GM12878 (cell line): ENCODE measurements at regions not wholly inside any gene's neighbourhood (a gene's known extent, or its start where the extent isn't known, plus 50 kb on each side); places are given as distances from the start of the nearest gene placed in this dataset.

Source experiments
- ATAC-seq: fragments of 200-7000 bp; cut with Tn5 transposase; 3 replicates; pipeline ENCODE4 v1.9.1; 2020; ENCODE audit warnings: mild to moderate bottlenecking, moderate library complexity
- BruUV-seq: library from RNA; stranded (reverse); fragments of 400-500 nt; replicated peaks from 2 replicates; lab custom pipeline; 2021; lab: Mats Ljungman, UMichigan
- CTCF ChIA-PET: fragments of 300-600 bp; sonication (Branson Sonifier 250); formaldehyde crosslinking; extraction: SDS; loops from one replicate; lab custom pipeline; 2021; ENCODE audit warnings: inconsistent platforms; lab: Yijun Ruan, JAX
- POLR2A ChIA-PET: fragments of 350-600 bp; formaldehyde crosslinking; extraction: SDS; loops from one replicate; lab custom pipeline; 2021; ENCODE audit warnings: inconsistent platforms; lab: Charles Lee
- RAD21 ChIA-PET: fragments of 300-600 bp; sonication (Branson Sonifier 250); formaldehyde crosslinking; loops from one replicate; lab custom pipeline; 2023; ENCODE audit warnings: antibody characterized with exemption; ENCODE audit not compliant: unreplicated experiment; lab: Charles Lee
- SMC1A ChIA-PET: fragments of 300-600 bp; sonication (Branson Sonifier 250); formaldehyde crosslinking; loops from one replicate; lab custom pipeline; 2023; ENCODE audit not compliant: unreplicated experiment, uncharacterized antibody; lab: Charles Lee
- DNase-seq: peaks from one replicate; pipeline ENCODE4 v3.0.0-alpha.2; 2011; ENCODE audit warnings: low read depth, low spot score
- FAIRE-seq: peaks from 3 replicates; lab custom pipeline; 2011; peaks lifted over from hg19 to GRCh38; lab: Jason Lieb, UNC
- H2AFZ ChIP-seq: 2 replicates; pipeline ENCODE4 v1.6.0; 2011; ENCODE audit warnings: low read depth, low read length, control low read depth; ENCODE audit not compliant: control insufficient read depth
- H3K27ac ChIP-seq: 2 replicates; pipeline ENCODE4 v1.5.1; 2011; ENCODE audit warnings: control low read depth; ENCODE audit not compliant: control insufficient read depth, insufficient read depth
- H3K27me3 ChIP-seq, 2 experiments: replicated peaks in 1 of 2; 2 replicates each; pipeline versions ENCODE4 v1.6.0 to v1.6.1; 2011; ENCODE audit warnings: low read length in 1 of 2; ENCODE audit not compliant: control insufficient read depth in 2 of 2, insufficient read depth in 2 of 2
- H3K36me3 ChIP-seq, 2 experiments: 2 replicates each; pipeline ENCODE4 v1.5.1; 2011; ENCODE audit warnings: low read length in 1 of 2; ENCODE audit not compliant: control insufficient read depth in 2 of 2, insufficient read depth in 2 of 2
- H3K4me1 ChIP-seq: 2 replicates; pipeline ENCODE4 v1.6.1; 2011; ENCODE audit warnings: mild to moderate bottlenecking, low read length, moderate library complexity, mixed read lengths; ENCODE audit not compliant: control insufficient read depth, insufficient read depth
- H3K4me2 ChIP-seq: 2 replicates; pipeline ENCODE4 v1.6.0; 2011; ENCODE audit warnings: control low read depth; ENCODE audit not compliant: control insufficient read depth, insufficient read depth
- H3K4me3 ChIP-seq: fragments of 200-600 bp; sonication (generic); 2 replicates; pipeline ENCODE4 v1.5.1; 2016
- H3K79me2 ChIP-seq: 2 replicates; pipeline ENCODE4 v1.6.0; 2011; ENCODE audit warnings: low read length; ENCODE audit not compliant: control insufficient read depth, insufficient read depth
- H3K9ac ChIP-seq: 2 replicates; pipeline ENCODE4 v1.8.0; 2011; ENCODE audit warnings: low read length, control low read depth, mixed read lengths; ENCODE audit not compliant: control insufficient read depth, insufficient read depth
- H3K9me3 ChIP-seq: replicated peaks from 3 replicates; pipeline ENCODE4 v1.5.1; 2011; ENCODE audit warnings: mild to moderate bottlenecking, low read length; ENCODE audit not compliant: control insufficient read depth, insufficient read depth
- H4K20me1 ChIP-seq: 2 replicates; pipeline ENCODE4 v1.6.0; 2011; ENCODE audit not compliant: control insufficient read depth, insufficient read depth
- ASH2L ChIP-seq: fragments of 300-600, 200-600 bp; sonication (generic); IDR thresholded peaks from 2 replicates; pipeline ENCODE4 v1.6.1; 2017; ENCODE audit warnings: low read depth, mild to moderate bottlenecking, borderline replicate concordance
- BACH1 ChIP-seq: fragments of 450-650 bp; IDR thresholded peaks from 2 replicates; pipeline ENCODE4 v1.6.1; 2017; ENCODE audit warnings: mild to moderate bottlenecking, borderline replicate concordance
- BCL3 ChIP-seq: IDR thresholded peaks from 2 replicates; pipeline ENCODE4 v1.6.1; 2011; ENCODE audit warnings: borderline replicate concordance, low read depth, mild to moderate bottlenecking, moderate library complexity, low read length; ENCODE audit not compliant: insufficient read depth, poor library complexity, severe bottlenecking
- CBFB ChIP-seq: IDR thresholded peaks from 2 replicates; pipeline ENCODE4 v1.6.1; 2016; ENCODE audit warnings: antibody characterized with exemption, low read depth
- CHD2 ChIP-seq: IDR thresholded peaks from 2 replicates; pipeline ENCODE4 v1.6.1; 2011; ENCODE audit warnings: low read depth, low read length, improper control_type of control experiment, borderline replicate concordance
- CREB1 ChIP-seq: IDR thresholded peaks from 2 replicates; pipeline ENCODE4 v1.6.1; 2012; ENCODE audit warnings: low read depth, mild to moderate bottlenecking, inconsistent platforms
- E2F4 ChIP-seq: IDR thresholded peaks from 2 replicates; pipeline ENCODE4 v1.6.1; 2012; ENCODE audit warnings: low read depth, low read length, improper control_type of control experiment
- JUNB ChIP-seq: IDR thresholded peaks from 2 replicates; pipeline ENCODE4 v1.6.1; 2016; ENCODE audit warnings: antibody characterized with exemption, mild to moderate bottlenecking
- KAT2A ChIP-seq: conservative IDR thresholded peaks from 2 replicates; pipeline ENCODE4 v1.6.1; 2011; ENCODE audit warnings: low read depth, low read length; ENCODE audit not compliant: control insufficient read depth
- KDM1A ChIP-seq: fragments of 200-600 bp; sonication (generic); IDR thresholded peaks from 2 replicates; pipeline ENCODE4 v1.6.1; 2016; ENCODE audit warnings: borderline replicate concordance
- MYC ChIP-seq: IDR thresholded peaks from 2 replicates; pipeline ENCODE4 v1.6.1; 2011; ENCODE audit warnings: mild to moderate bottlenecking, low read length, moderate library complexity, inconsistent platforms; ENCODE audit not compliant: insufficient read depth, insufficient replicate concordance, insufficient read length, severe bottlenecking
- NBN ChIP-seq: fragments of 450-650 bp; IDR thresholded peaks from 2 replicates; pipeline ENCODE4 v1.6.1; 2016
- NR2C2 ChIP-seq: IDR thresholded peaks from 2 replicates; pipeline ENCODE4 v1.6.1; 2011; ENCODE audit warnings: borderline replicate concordance, low read depth; ENCODE audit not compliant: control insufficient read depth, insufficient read length
- SMAD1 ChIP-seq: fragments of 450-650 bp; IDR thresholded peaks from 2 replicates; pipeline ENCODE4 v1.6.1; 2018; ENCODE audit warnings: mild to moderate bottlenecking, low read depth; ENCODE audit not compliant: partially characterized antibody
- SREBF2 ChIP-seq: IDR thresholded peaks from 2 replicates; pipeline ENCODE4 v1.6.1; 2012; ENCODE audit warnings: mild to moderate bottlenecking, low read length
- TCF7 ChIP-seq: IDR thresholded peaks from 2 replicates; pipeline ENCODE4 v1.6.1; 2014; ENCODE audit warnings: antibody characterized with exemption, borderline replicate concordance
- USF2 ChIP-seq: IDR thresholded peaks from 2 replicates; pipeline ENCODE4 v1.6.1; 2011; ENCODE audit warnings: low read depth, low read length, improper control_type of control experiment, borderline replicate concordance
- YBX1 ChIP-seq: fragments of 450-650 bp; IDR thresholded peaks from 2 replicates; pipeline ENCODE4 v1.6.1; 2016; ENCODE audit warnings: antibody characterized with exemption
- WGBS: methylation state at CpG from one replicate; pipeline ENCODE4 v1.1.6; 2016; ENCODE audit warnings: low lambda C conversion rate; ENCODE audit not compliant: insufficient replicate concordance, insufficient coverage; ENCODE audit errors: missing lambda C conversion rate; 5-methylcytosine and 5-hydroxymethylcytosine counted together
- in situ Hi-C: fragments of 300-500 bp; cut with MboI; formaldehyde crosslinking; loops from 9 replicates; pipeline ENCODE4 v1.14.3; 2018; ENCODE audit warnings: mixed read lengths
- intact Hi-C: fragments of 100-400 bp; cut with micrococcal nuclease; formaldehyde crosslinking; loops from one replicate; pipeline ENCODE4 v1.14.2; 2022; ENCODE audit not compliant: unreplicated experiment

- H3K4me2 ChIP-seq = no peak overlapping the region
- H3K9me3 ChIP-seq = no peaks in the 10 kb centered on the region
- no peak overlapping the region for H3K4me3 ChIP-seq
- CTCF ChIA-PET = no interaction called here
- RAD21 ChIA-PET = no interaction called here
- no peaks in the 10 kb centered on the region for H3K36me3 ChIP-seq
- H3K9ac ChIP-seq = no peak overlapping the region
- SMC1A ChIA-PET = no interaction called here
- ATAC-seq (no peak), DNase-seq (no peak), FAIRE-seq (no peak)
- no peaks in the 10 kb centered on the region for H4K20me1 ChIP-seq
- POLR2A ChIA-PET = no interaction called here
- no peaks in the 10 kb centered on the region for H3K79me2 ChIP-seq
- intact Hi-C loops (no loop called here), in situ Hi-C loops (no loop called here)
- BruUV-seq = no TSS peak
- no peak overlapping the region for H2AFZ ChIP-seq
- H3K4me1 ChIP-seq = no peaks in the 10 kb centered on the region
- H3K27ac ChIP-seq = no peak overlapping the region
- 8% methylated on average over 2 of the region's 2 CpGs for WGBS
- TF ChIP-seq NR2C2 (no peak), MYC (no peak), BCL3 (no peak), YBX1 (no peak), KDM1A (no peak), BACH1 (no peak), ASH2L (no peak), CHD2 (no peak), CBFB (no peak), CREB1 (no peak), KAT2A (no peak), NBN (no peak), SMAD1 (no peak), JUNB (no peak), SREBF2 (no peak), USF2 (no peak), E2F4 (no peak), TCF7 (no peak)
- no peaks in the 10 kb centered on the region for H3K27me3 ChIP-seq
Observed at GRCh38 chr6:23395381-23395780, 730.6 kb upstream of the NRSN1 start.
